H1 (cell line): ENCODE measurements at regions not wholly inside any gene's neighbourhood (a gene's known extent, or its start where the extent isn't known, plus 50 kb on each side); places are given as distances from the start of the nearest gene placed in this dataset.

Source experiments
- CTCF ChIA-PET: fragments of 300-600 bp; sonication (Branson Sonifier 250); formaldehyde crosslinking; loops from one replicate; lab custom pipeline; 2021; ENCODE audit not compliant: partially characterized antibody; lab: Charles Lee
- POLR2A ChIA-PET: fragments of 300-600 bp; sonication (Branson Sonifier 250); formaldehyde crosslinking; loops from one replicate; lab custom pipeline; 2021; ENCODE audit warnings: inconsistent platforms; ENCODE audit not compliant: partially characterized antibody; lab: Charles Lee
- DNase-seq, 2 experiments: peaks; one replicate each; pipeline versions ENCODE4 v3.0.0 to v3.0.0-alpha.2; 2010 to 2022; ENCODE audit warnings: low spot score in 2 of 2, low read depth in 1 of 2, mixed read lengths in 1 of 2
- FAIRE-seq: peaks from 2 replicates; lab custom pipeline; 2011; peaks lifted over from hg19 to GRCh38; lab: Jason Lieb, UNC
- H2AFZ ChIP-seq: 2 replicates; pipeline ENCODE4 v1.8.1; 2012; ENCODE audit warnings: low read length, inconsistent platforms
- H2AK5ac ChIP-seq: 2 replicates; pipeline ENCODE4 v1.6.1; 2013; ENCODE audit warnings: low read depth, low read length
- H2BK120ac ChIP-seq: replicated peaks from 2 replicates; pipeline ENCODE3; 2013; ENCODE audit warnings: low read depth, low read length, inconsistent platforms
- H2BK12ac ChIP-seq: 2 replicates; pipeline ENCODE4 v1.6.1; 2013; ENCODE audit warnings: low read depth, low read length
- H2BK15ac ChIP-seq: 2 replicates; pipeline ENCODE4 v1.6.1; 2013; ENCODE audit warnings: low read length
- H2BK20ac ChIP-seq: 2 replicates; pipeline ENCODE4 v1.6.1; 2013; ENCODE audit warnings: low read length
- H2BK5ac ChIP-seq: 2 replicates; pipeline ENCODE4 v1.6.1; 2013; ENCODE audit warnings: low read depth, low read length
- H3K14ac ChIP-seq: 2 replicates; pipeline ENCODE4 v1.6.1; 2013; ENCODE audit warnings: inconsistent platforms; ENCODE audit not compliant: insufficient read length
- H3K18ac ChIP-seq: 2 replicates; pipeline ENCODE4 v1.6.1; 2013; ENCODE audit warnings: low read length; ENCODE audit errors: extremely low read depth
- H3K23ac ChIP-seq: 2 replicates; pipeline ENCODE4 v1.6.1; 2013; ENCODE audit warnings: inconsistent platforms; ENCODE audit not compliant: insufficient read length
- H3K23me2 ChIP-seq: 2 replicates; pipeline ENCODE4 v1.6.1; 2013; ENCODE audit warnings: low read depth, low read length
- H3K27ac ChIP-seq: 2 replicates; pipeline ENCODE4 v1.6.1; 2011; ENCODE audit warnings: low read depth, low read length, inconsistent platforms
- H3K27me3 ChIP-seq, 4 experiments: replicated peaks in 1 of 4; 1 replicate in 1 of 4; 2 replicates in 3 of 4; pipeline versions ENCODE4 v1.6.1 to v1.8.1; 2011 to 2013; ENCODE audit warnings: low read length in 3 of 4, mild to moderate bottlenecking in 3 of 4, inconsistent platforms in 2 of 4, mixed read lengths in 2 of 4, moderate library complexity in 1 of 4; ENCODE audit not compliant: control insufficient read depth in 3 of 4, insufficient read depth in 3 of 4; ENCODE audit errors: extremely low read depth in 1 of 4
- H3K36me3 ChIP-seq, 4 experiments: 2 replicates each; pipeline versions ENCODE4 v1.6.1 to v1.8.1; 2011 to 2013; ENCODE audit warnings: mild to moderate bottlenecking in 4 of 4, low read length in 3 of 4, moderate library complexity in 2 of 4, control low read depth in 1 of 4, inconsistent platforms in 1 of 4; ENCODE audit not compliant: insufficient read depth in 4 of 4, control insufficient read depth in 2 of 4
- H3K4ac ChIP-seq: replicated peaks from 2 replicates; pipeline ENCODE3; 2013; ENCODE audit warnings: low read length, low read depth, mixed read lengths, inconsistent platforms; ENCODE audit not compliant: insufficient read length
- H3K4me1 ChIP-seq, 4 experiments: replicated peaks in 1 of 4; 1 replicate in 1 of 4; 2 replicates in 3 of 4; pipeline versions ENCODE4 v1.6.1 to v1.8.1; 2011 to 2013; ENCODE audit warnings: low read length in 3 of 4, inconsistent platforms in 2 of 4, mixed read lengths in 1 of 4; ENCODE audit not compliant: insufficient read depth in 4 of 4, control insufficient read depth in 3 of 4
- H3K4me2 ChIP-seq, 2 experiments: 2 replicates each; pipeline versions ENCODE4 v1.6.1 to v1.8.1; 2011 to 2013; ENCODE audit warnings: low read depth in 2 of 2, low read length in 2 of 2, control low read depth in 1 of 2, inconsistent platforms in 1 of 2, mild to moderate bottlenecking in 1 of 2; ENCODE audit not compliant: insufficient read depth in 1 of 2
- H3K4me3 ChIP-seq, 4 experiments: fragments of 200-600, 300-600 bp in 1 of 4; sonication (generic), shearing (Covaris generic), sonication (Bioruptor Twin) in 1 of 4; 2 replicates each; pipeline versions ENCODE4 v1.5.1 to v1.8.1; 2011 to 2016; ENCODE audit warnings: low read length in 4 of 4, low read depth in 3 of 4, control low read depth in 2 of 4, inconsistent platforms in 2 of 4, mild to moderate bottlenecking in 2 of 4, mixed read lengths in 1 of 4, moderate library complexity in 1 of 4; ENCODE audit not compliant: insufficient read depth in 2 of 4; ENCODE audit errors: extremely low read depth in 1 of 4
- H3K56ac ChIP-seq: replicated peaks from 2 replicates; pipeline ENCODE3; 2013; ENCODE audit warnings: low read depth, mild to moderate bottlenecking, mixed read lengths, low read length, inconsistent platforms; ENCODE audit not compliant: insufficient read length
- H3K79me1 ChIP-seq: 2 replicates; pipeline ENCODE4 v1.6.1; 2013; ENCODE audit warnings: low read depth, low read length, control low read depth
- H3K79me2 ChIP-seq, 2 experiments: 2 replicates each; pipeline versions ENCODE4 v1.6.1 to v1.8.1; 2012 to 2013; ENCODE audit warnings: low read length in 2 of 2, mild to moderate bottlenecking in 2 of 2, inconsistent platforms in 1 of 2; ENCODE audit not compliant: insufficient read depth in 2 of 2, control insufficient read depth in 1 of 2
- H3K9ac ChIP-seq, 4 experiments: replicated peaks in 1 of 4; 1 replicate in 1 of 4; 2 replicates in 3 of 4; pipeline versions ENCODE4 v1.6.1 to v1.8.1; 2011 to 2013; ENCODE audit warnings: low read depth in 3 of 4, low read length in 3 of 4, control low read depth in 2 of 4, mild to moderate bottlenecking in 2 of 4, moderate library complexity in 2 of 4, inconsistent platforms in 1 of 4; ENCODE audit errors: extremely low read depth in 1 of 4
- H3K9me3 ChIP-seq, 2 experiments: 2 replicates each; pipeline versions ENCODE4 v1.6.1 to v1.8.1; 2012 to 2013; ENCODE audit warnings: mild to moderate bottlenecking in 2 of 2, moderate library complexity in 2 of 2, control low read depth in 1 of 2, inconsistent platforms in 1 of 2, low read depth in 1 of 2, low read length in 1 of 2, mixed read lengths in 1 of 2; ENCODE audit not compliant: insufficient read depth in 2 of 2
- H4K20me1 ChIP-seq, 2 experiments: replicated peaks in 1 of 2; 2 replicates each; pipeline versions ENCODE3 to v1.8.1; 2011 to 2013; ENCODE audit warnings: inconsistent platforms in 2 of 2, low read length in 2 of 2, mild to moderate bottlenecking in 1 of 2; ENCODE audit not compliant: insufficient read depth in 2 of 2, control insufficient read depth in 1 of 2
- H4K5ac ChIP-seq: 2 replicates; pipeline ENCODE4 v1.6.1; 2013; ENCODE audit warnings: low read length, low read depth, mixed read lengths, inconsistent platforms; ENCODE audit not compliant: insufficient read length
- H4K8ac ChIP-seq: 2 replicates; pipeline ENCODE4 v1.8.0; 2013; ENCODE audit warnings: mild to moderate bottlenecking, moderate library complexity, low read length, inconsistent platforms; ENCODE audit not compliant: insufficient read depth; ENCODE audit errors: extremely low read depth
- H4K91ac ChIP-seq: replicated peaks from 2 replicates; pipeline ENCODE3; 2013; ENCODE audit warnings: low read length, mixed read lengths, inconsistent platforms; ENCODE audit not compliant: insufficient read length
- CTCF ChIP-seq, 3 experiments: IDR thresholded peaks; 1 replicate in 2 of 3; 2 replicates in 1 of 3; pipeline versions ENCODE4 v1.5.1 to v1.6.1; 2011; ENCODE audit warnings: low read length in 3 of 3, mild to moderate bottlenecking in 3 of 3, inconsistent platforms in 2 of 3, low read depth in 1 of 3, moderate library complexity in 1 of 3; ENCODE audit not compliant: insufficient read depth in 1 of 3; ENCODE audit errors: control extremely low read depth in 1 of 3
- RAD21 ChIP-seq, 2 experiments: IDR thresholded peaks in 1 of 2; conservative IDR thresholded peaks in 1 of 2; 2 replicates each; pipeline ENCODE4 v1.6.1; 2011; ENCODE audit warnings: low read depth in 2 of 2, low read length in 2 of 2, improper control_type of control experiment in 1 of 2, inconsistent platforms in 1 of 2, mild to moderate bottlenecking in 1 of 2, moderate library complexity in 1 of 2
- SIN3A ChIP-seq, 2 experiments: IDR thresholded peaks in 1 of 2; conservative IDR thresholded peaks in 1 of 2; 2 replicates each; pipeline ENCODE4 v1.6.1; 2011 to 2012; ENCODE audit warnings: low read length in 2 of 2, improper control_type of control experiment in 1 of 2, low read depth in 1 of 2, mild to moderate bottlenecking in 1 of 2
- WGBS, 2 experiments: shearing (Covaris generic) in 1 of 2; methylation state at CpG; one replicate each; pipeline versions ENCODE4 v1.1.6 to v1.1.7; 2013 to 2015; ENCODE audit warnings: low lambda C conversion rate in 2 of 2, mixed read lengths in 2 of 2, inconsistent platforms in 1 of 2, low coverage in 1 of 2, missing lambda C conversion rate in 1 of 2; ENCODE audit not compliant: insufficient replicate concordance in 2 of 2, insufficient coverage in 1 of 2, insufficient read length in 1 of 2; ENCODE audit errors: extremely low coverage in 1 of 2, missing lambda C conversion rate in 1 of 2; 5-methylcytosine and 5-hydroxymethylcytosine counted together

DNA sequence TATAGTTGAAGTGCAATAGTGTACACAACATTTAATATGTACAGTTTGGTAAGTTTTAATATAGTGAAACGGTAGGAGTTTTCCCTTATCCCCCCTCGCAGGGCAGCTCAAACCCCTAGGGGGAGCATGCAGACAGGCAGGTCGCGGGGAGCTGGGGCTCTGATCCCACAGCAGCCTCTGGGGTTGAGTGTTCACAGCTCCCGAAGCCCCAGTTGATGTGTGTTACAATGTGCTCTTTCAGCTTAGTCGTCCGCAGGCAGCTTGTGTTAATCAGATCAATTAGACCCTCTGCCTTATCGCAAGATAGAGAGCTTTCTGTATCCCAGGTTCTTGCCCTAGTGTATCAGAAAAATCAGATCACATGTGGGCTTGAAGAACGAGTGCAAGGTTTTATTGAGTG lies 143.1 kb upstream of the CHRNA7 start:
- Histone ChIP-seq H2BK5ac (no peak overlapping the region), H3K9ac (no peak overlapping the region; a peak in 1 of 7 replicates), H2BK15ac (no peak overlapping the region), H4K20me1 (no peaks in the 10 kb centered on the region), H3K56ac (no peak overlapping the region), H2AFZ (peak overlapping the region; percentile 94), H3K14ac (no peak overlapping the region), H2BK120ac (no peak overlapping the region), H3K9me3 (no peaks in the 10 kb centered on the region), H3K79me2 (no peaks in the 10 kb centered on the region), H3K4me1 (no peaks in the 10 kb centered on the region), H2BK12ac (no peak overlapping the region), H4K8ac (no peak overlapping the region; the same call in 1 of the 2 replicates), H2AK5ac (no peak overlapping the region), H4K5ac (no peak overlapping the region), H3K18ac (no peak overlapping the region), H3K27me3 (0 out of 7 replicates have a peak, but pooled peaks cover 0 to 2% (median under 1%) of the 10 kb centered on the region in 4 experiments), H3K4me2 (peak overlapping the region; percentile 16 to 51; a peak in 2 of 4 replicates), H4K91ac (no peak overlapping the region), H3K79me1 (no peaks in the 10 kb centered on the region), H3K23ac (no peak overlapping the region), H3K36me3 (no peaks in the 10 kb centered on the region), H3K23me2 (no peaks in the 10 kb centered on the region), H3K4me3 (no peak overlapping the region), H3K4ac (no peak overlapping the region), H2BK20ac (no peak overlapping the region), H3K27ac (no peak overlapping the region)
- 32% methylated on average over 9 of the region's 9 CpGs; no CpG with 5 or more reads in 1 of the 2 experiments for WGBS, 2 experiments
- POLR2A ChIA-PET, result no interaction called here
- FAIRE-seq, result no peak
- CTCF ChIA-PET, result interaction anchor here (0.6 to 2.8 kb wide), 27 partner anchors 9 to 412 kb away, joined by 3 to 16 read pairs (median 4); partner anchors contain the start of genes CHRNA7 and OTUD7A
- TF ChIP-seq SIN3A (conservative IDR thresholded peaks at IDR 0.05 in 1 of 2, IDR thresholded peaks at IDR 0.05 in 1 of 2; ENCODE audit: low read depth in 1 of 2, low read length in 2 of 2) (no peak), RAD21 (IDR thresholded peaks at IDR 0.05 in 1 of 2, conservative IDR thresholded peaks at IDR 0.05 in 1 of 2; ENCODE audit: low read depth in 2 of 2, low read length in 2 of 2) (peak; percentile 56 to 63), CTCF (IDR thresholded peaks at IDR 0.05; ENCODE audit: control extremely low read depth in 1 of 3, insufficient read depth in 1 of 3, low read depth in 1 of 3, low read length in 3 of 3) (peak; percentile 54 to 62 (median 59); a peak in 3 of 4 replicates)
- no peak for DNase-seq
